ENCODE measurements at regions not wholly inside any gene's neighbourhood (a gene's known extent, or its start where the extent isn't known, plus 50 kb on each side); places are given as distances from the start of the nearest gene placed in this dataset.

GRCh38 chr4:186798951-186799659 is 75.4 kb upstream of the FAT1 start:
- TF ChIP-seq, protein P1, sequence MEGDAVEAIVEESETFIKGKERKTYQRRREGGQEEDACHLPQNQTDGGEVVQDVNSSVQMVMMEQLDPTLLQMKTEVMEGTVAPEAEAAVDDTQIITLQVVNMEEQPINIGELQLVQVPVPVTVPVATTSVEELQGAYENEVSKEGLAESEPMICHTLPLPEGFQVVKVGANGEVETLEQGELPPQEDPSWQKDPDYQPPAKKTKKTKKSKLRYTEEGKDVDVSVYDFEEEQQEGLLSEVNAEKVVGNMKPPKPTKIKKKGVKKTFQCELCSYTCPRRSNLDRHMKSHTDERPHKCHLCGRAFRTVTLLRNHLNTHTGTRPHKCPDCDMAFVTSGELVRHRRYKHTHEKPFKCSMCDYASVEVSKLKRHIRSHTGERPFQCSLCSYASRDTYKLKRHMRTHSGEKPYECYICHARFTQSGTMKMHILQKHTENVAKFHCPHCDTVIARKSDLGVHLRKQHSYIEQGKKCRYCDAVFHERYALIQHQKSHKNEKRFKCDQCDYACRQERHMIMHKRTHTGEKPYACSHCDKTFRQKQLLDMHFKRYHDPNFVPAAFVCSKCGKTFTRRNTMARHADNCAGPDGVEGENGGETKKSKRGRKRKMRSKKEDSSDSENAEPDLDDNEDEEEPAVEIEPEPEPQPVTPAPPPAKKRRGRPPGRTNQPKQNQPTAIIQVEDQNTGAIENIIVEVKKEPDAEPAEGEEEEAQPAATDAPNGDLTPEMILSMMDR (IDR thresholded peaks at IDR 0.05) = no peak
- TF ChIP-seq EZH2 (IDR thresholded peaks at IDR 0.05) = no peak

Data from neural progenitor cell (in vitro differentiated cells).